ENCODE measurements at regions not wholly inside any gene's neighbourhood (a gene's known extent, or its start where the extent isn't known, plus 50 kb on each side); places are given as distances from the start of the nearest gene placed in this dataset.

DNA sequence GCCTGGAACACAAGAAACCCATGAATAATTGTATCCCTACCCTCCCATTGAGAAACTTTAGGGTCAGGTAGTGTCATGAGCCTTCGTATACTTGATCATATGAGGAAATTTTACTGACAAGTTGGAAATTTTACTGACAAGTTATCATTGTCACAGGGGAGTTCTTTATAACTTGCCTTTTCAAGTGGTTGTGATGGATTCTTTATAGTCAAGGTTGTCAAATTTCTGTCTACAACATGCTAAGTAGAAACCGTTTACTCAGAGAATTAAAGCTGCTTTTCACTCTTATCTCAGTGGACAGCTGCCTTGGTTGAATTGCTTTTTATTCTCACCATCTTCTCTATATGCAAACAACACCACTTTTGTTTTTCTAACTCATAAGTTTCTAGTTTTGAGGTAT, 1286.4 kb downstream of the EPHA7 start:
- Histone ChIP-seq H4K8ac (ENCODE audit: extremely low read depth, insufficient read depth, low read length) (no peak overlapping the region), H3K23ac (ENCODE audit: insufficient read length) (no peak overlapping the region), H3K27ac (ENCODE audit: low read depth, low read length) (no peak overlapping the region), H3K79me2 (ENCODE audit: control insufficient read depth in 1 of 2, insufficient read depth in 2 of 2, low read length in 2 of 2) (no peaks in the 10 kb centered on the region), H3K4me2 (ENCODE audit: insufficient read depth in 1 of 2, low read depth in 2 of 2, low read length in 2 of 2) (no peak overlapping the region), H4K20me1 (replicated peaks in 1 of 2; ENCODE audit: control insufficient read depth in 1 of 2, insufficient read depth in 2 of 2, low read length in 2 of 2) (no peaks in the 10 kb centered on the region), H2BK20ac (ENCODE audit: low read length) (no peak overlapping the region), H2BK5ac (ENCODE audit: low read depth, low read length) (no peak overlapping the region), H3K27me3 (replicated peaks in 1 of 4; ENCODE audit: control insufficient read depth in 3 of 4, extremely low read depth in 1 of 4, insufficient read depth in 3 of 4, low read length in 3 of 4) (no peaks in the 10 kb centered on the region), H3K4me3 (ENCODE audit: extremely low read depth in 1 of 4, insufficient read depth in 2 of 4, low read depth in 3 of 4, low read length in 4 of 4) (no peak overlapping the region), H2BK12ac (ENCODE audit: low read depth, low read length) (no peak overlapping the region), H3K23me2 (ENCODE audit: low read depth, low read length) (no peaks in the 10 kb centered on the region; the same call in 1 of the 2 replicates), H4K5ac (ENCODE audit: insufficient read length, low read depth, low read length) (no peak overlapping the region), H3K14ac (ENCODE audit: insufficient read length) (no peak overlapping the region), H3K9me3 (ENCODE audit: insufficient read depth in 2 of 2, low read depth in 1 of 2, low read length in 1 of 2) (no peaks in the 10 kb centered on the region), H3K9ac (replicated peaks in 1 of 4; ENCODE audit: extremely low read depth in 1 of 4, low read depth in 3 of 4, low read length in 3 of 4) (no peak overlapping the region), H3K36me3 (ENCODE audit: control insufficient read depth in 2 of 4, insufficient read depth in 4 of 4, low read length in 3 of 4) (no peaks in the 10 kb centered on the region), H3K18ac (ENCODE audit: extremely low read depth, low read length) (no peak overlapping the region), H3K4me1 (replicated peaks in 1 of 4; ENCODE audit: control insufficient read depth in 3 of 4, insufficient read depth in 4 of 4, low read length in 3 of 4) (no peaks in the 10 kb centered on the region), H2AK5ac (ENCODE audit: low read depth, low read length) (no peak overlapping the region), H2AFZ (ENCODE audit: low read length) (no peak overlapping the region), H2BK15ac (ENCODE audit: low read length) (no peak overlapping the region), H4K91ac (replicated peaks; ENCODE audit: insufficient read length, low read length) (no peak overlapping the region), H2BK120ac (replicated peaks; ENCODE audit: low read depth, low read length) (no peak overlapping the region), H3K79me1 (ENCODE audit: low read depth, low read length) (no peaks in the 10 kb centered on the region), H3K4ac (replicated peaks; ENCODE audit: insufficient read length, low read depth, low read length) (no peak overlapping the region), H3K56ac (replicated peaks; ENCODE audit: insufficient read length, low read depth, low read length) (no peak overlapping the region)
- POLR2A ChIA-PET (ENCODE audit: partially characterized antibody): no interaction called here
- TF ChIP-seq KDM4A (IDR thresholded peaks at IDR 0.05; ENCODE audit: low read depth, low read length, severe bottlenecking) (no peak), PHF8 (conservative IDR thresholded peaks at IDR 0.05; ENCODE audit: low read depth, low read length) (no peak), RFX5 (IDR thresholded peaks at IDR 0.05; ENCODE audit: borderline replicate concordance, low read depth, low read length) (no peak)
- TF ChIP-seq, protein P1, sequence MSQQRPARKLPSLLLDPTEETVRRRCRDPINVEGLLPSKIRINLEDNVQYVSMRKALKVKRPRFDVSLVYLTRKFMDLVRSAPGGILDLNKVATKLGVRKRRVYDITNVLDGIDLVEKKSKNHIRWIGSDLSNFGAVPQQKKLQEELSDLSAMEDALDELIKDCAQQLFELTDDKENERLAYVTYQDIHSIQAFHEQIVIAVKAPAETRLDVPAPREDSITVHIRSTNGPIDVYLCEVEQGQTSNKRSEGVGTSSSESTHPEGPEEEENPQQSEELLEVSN (IDR thresholded peaks at IDR 0.05): no peak
- 91% methylated on average over 2 of the region's 2 CpGs; no CpG with 5 or more reads in 1 of the 2 experiments for WGBS, 2 experiments (ENCODE audit: extremely low coverage in 1 of 2, insufficient coverage in 1 of 2, insufficient read length in 1 of 2, insufficient replicate concordance in 2 of 2, low coverage in 1 of 2, low lambda C conversion rate in 2 of 2, missing lambda C conversion rate in 1 of 2)
- CTCF ChIA-PET (ENCODE audit: partially characterized antibody): no interaction called here
- no peak for FAIRE-seq
- DNase-seq (ENCODE audit: low read depth in 1 of 2, low spot score in 2 of 2): no peak

Measured in H1 (cell line).